Mammary epithelial cell (primary cell): ENCODE measurements at regions not wholly inside any gene's neighbourhood (a gene's known extent, or its start where the extent isn't known, plus 50 kb on each side); places are given as distances from the start of the nearest gene placed in this dataset.
"Not testable (repeated sequence)": the region's sequence is repeated elsewhere in the genome, so short reads cannot be mapped to it uniquely, and the experiment has no call there.

Source experiments
- EZH2 ChIP-seq: IDR thresholded peaks from 2 replicates; pipeline ENCODE4 v1.6.1; 2012; ENCODE audit warnings: low read length, inconsistent platforms, borderline replicate concordance
- TF ChIP-seq, protein P1 (sequence below), 2 donors: IDR thresholded peaks in 1 of 2; conservative IDR thresholded peaks in 1 of 2; 2 replicates each; pipeline ENCODE4 v1.5.1; 2011 to 2012; ENCODE audit warnings: inconsistent platforms in 2 of 2, low read length in 2 of 2, mild to moderate bottlenecking in 2 of 2, control low read depth in 1 of 2, low read depth in 1 of 2; ENCODE audit not compliant: insufficient read depth in 1 of 2; ENCODE audit errors: extremely low read depth in 1 of 2

GRCh38 chr9:66832222-66832621, 68.3 kb upstream of the ZNF658 start:
- TF ChIP-seq, protein P1, sequence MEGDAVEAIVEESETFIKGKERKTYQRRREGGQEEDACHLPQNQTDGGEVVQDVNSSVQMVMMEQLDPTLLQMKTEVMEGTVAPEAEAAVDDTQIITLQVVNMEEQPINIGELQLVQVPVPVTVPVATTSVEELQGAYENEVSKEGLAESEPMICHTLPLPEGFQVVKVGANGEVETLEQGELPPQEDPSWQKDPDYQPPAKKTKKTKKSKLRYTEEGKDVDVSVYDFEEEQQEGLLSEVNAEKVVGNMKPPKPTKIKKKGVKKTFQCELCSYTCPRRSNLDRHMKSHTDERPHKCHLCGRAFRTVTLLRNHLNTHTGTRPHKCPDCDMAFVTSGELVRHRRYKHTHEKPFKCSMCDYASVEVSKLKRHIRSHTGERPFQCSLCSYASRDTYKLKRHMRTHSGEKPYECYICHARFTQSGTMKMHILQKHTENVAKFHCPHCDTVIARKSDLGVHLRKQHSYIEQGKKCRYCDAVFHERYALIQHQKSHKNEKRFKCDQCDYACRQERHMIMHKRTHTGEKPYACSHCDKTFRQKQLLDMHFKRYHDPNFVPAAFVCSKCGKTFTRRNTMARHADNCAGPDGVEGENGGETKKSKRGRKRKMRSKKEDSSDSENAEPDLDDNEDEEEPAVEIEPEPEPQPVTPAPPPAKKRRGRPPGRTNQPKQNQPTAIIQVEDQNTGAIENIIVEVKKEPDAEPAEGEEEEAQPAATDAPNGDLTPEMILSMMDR (conservative IDR thresholded peaks at IDR 0.05 in 1 of 2, IDR thresholded peaks at IDR 0.05 in 1 of 2; ENCODE audit: extremely low read depth in 1 of 2, insufficient read depth in 1 of 2, low read depth in 1 of 2, low read length in 2 of 2): not testable (repeated sequence)
- TF ChIP-seq EZH2: not testable (repeated sequence)
